ENCODE measurements at regions not wholly inside any gene's neighbourhood (a gene's known extent, or its start where the extent isn't known, plus 50 kb on each side); places are given as distances from the start of the nearest gene placed in this dataset.

DNA sequence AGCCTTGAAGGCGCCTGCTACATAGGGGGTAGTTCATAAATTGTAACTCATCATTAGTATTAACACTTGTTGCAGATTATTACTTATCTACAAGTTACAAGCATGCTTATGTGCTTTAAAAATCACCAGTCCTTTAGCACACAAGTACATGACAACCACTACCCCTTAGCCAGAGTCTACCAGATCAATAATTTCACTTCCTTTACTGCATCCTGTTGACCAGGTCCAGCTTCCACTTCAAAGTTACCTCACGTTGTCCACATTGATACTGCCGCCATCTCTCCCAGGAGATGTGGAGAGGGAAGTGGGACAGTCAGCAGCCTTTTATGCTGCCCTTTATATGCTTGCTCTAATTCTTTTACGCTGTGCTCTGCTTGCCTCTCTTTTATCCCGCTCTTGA is 231.3 kb upstream of the CXXC4 start (continued):
- TF ChIP-seq, protein P1, sequence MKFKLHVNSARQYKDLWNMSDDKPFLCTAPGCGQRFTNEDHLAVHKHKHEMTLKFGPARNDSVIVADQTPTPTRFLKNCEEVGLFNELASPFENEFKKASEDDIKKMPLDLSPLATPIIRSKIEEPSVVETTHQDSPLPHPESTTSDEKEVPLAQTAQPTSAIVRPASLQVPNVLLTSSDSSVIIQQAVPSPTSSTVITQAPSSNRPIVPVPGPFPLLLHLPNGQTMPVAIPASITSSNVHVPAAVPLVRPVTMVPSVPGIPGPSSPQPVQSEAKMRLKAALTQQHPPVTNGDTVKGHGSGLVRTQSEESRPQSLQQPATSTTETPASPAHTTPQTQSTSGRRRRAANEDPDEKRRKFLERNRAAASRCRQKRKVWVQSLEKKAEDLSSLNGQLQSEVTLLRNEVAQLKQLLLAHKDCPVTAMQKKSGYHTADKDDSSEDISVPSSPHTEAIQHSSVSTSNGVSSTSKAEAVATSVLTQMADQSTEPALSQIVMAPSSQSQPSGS (IDR thresholded peaks at IDR 0.05; ENCODE audit: low read length): no peak
- TF ChIP-seq POLR2AphosphoS5 (IDR thresholded peaks at IDR 0.05; ENCODE audit: low read depth, low read length) (no peak), KDM5A (IDR thresholded peaks at IDR 0.05; ENCODE audit: low read length) (no peak), ASH2L (IDR thresholded peaks at IDR 0.05; ENCODE audit: low read length) (no peak), GABPA (IDR thresholded peaks at IDR 0.05; ENCODE audit: borderline replicate concordance, insufficient read depth, low read length) (no peak), SP1 (IDR thresholded peaks at IDR 0.05; ENCODE audit: low read depth, low read length) (no peak), CHD1 (IDR thresholded peaks at IDR 0.05; ENCODE audit: low read depth, low read length) (no peak)

Measured in H1 (cell line).